ENCODE measurements at regions not wholly inside any gene's neighbourhood (a gene's known extent, or its start where the extent isn't known, plus 50 kb on each side); places are given as distances from the start of the nearest gene placed in this dataset.

- Histone ChIP-seq H3K4me3 (ENCODE audit: low read length) (no peak overlapping the region), H3K4me2 (ENCODE audit: low read length) (no peak overlapping the region), H3K27me3 (ENCODE audit: control insufficient read depth, insufficient read depth, low read length) (no peaks in the 10 kb centered on the region), H3K36me3 (ENCODE audit: insufficient read depth, low read length) (no peaks in the 10 kb centered on the region), H3K9ac (ENCODE audit: low read depth, low read length) (no peak overlapping the region), H3K9me3 (replicated peaks; ENCODE audit: low read length) (no peaks in the 10 kb centered on the region), H3K4me1 (ENCODE audit: control insufficient read depth, insufficient read depth, low read length) (no peaks in the 10 kb centered on the region)
Observed at GRCh38 chr4:180148737-180149136, 2094.5 kb upstream of the TENM3 start.

DNA sequence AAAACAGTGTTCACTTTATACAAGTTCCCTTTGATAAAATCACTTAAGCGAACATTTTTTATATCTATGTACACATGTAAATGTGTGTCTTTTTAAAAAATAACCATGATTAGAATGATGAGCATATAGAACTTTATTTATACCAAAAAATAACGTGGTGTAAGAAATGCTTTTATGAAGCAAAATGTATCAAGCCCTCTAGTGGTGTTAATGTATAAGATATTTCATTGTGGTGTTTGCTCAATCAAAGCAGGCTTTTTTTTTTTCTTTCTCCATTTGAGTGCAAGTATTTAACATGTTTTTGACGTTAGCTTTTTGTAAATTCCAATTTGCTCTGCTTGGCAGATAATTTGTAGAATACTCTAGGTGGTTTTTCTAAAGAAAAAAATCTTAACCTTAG, 2092.4 kb upstream of the TENM3 start:
- H3K36me3 ChIP-seq (ENCODE audit: insufficient read depth, low read length), result no peaks in the 10 kb centered on the region
- no peaks in the 10 kb centered on the region for H3K4me1 ChIP-seq (ENCODE audit: control insufficient read depth, insufficient read depth, low read length)
- no peaks in the 10 kb centered on the region for H3K9me3 ChIP-seq (replicated peaks; ENCODE audit: low read length)
- no peak overlapping the region for H3K9ac ChIP-seq (ENCODE audit: low read depth, low read length)
- H3K27me3 ChIP-seq (ENCODE audit: control insufficient read depth, insufficient read depth, low read length), result no peaks in the 10 kb centered on the region
- no peak overlapping the region for H3K4me3 ChIP-seq (ENCODE audit: low read length)
- H3K4me2 ChIP-seq (ENCODE audit: low read length), result no peak overlapping the region

GRCh38 chr4:180152831-180153230, 2090.4 kb upstream of the TENM3 start:
- H3K36me3 ChIP-seq (ENCODE audit: insufficient read depth, low read length), result no peaks in the 10 kb centered on the region
- H3K4me3 ChIP-seq (ENCODE audit: low read length), result no peak overlapping the region
- H3K9me3 ChIP-seq (replicated peaks; ENCODE audit: low read length), result no peaks in the 10 kb centered on the region
- no peaks in the 10 kb centered on the region for H3K27me3 ChIP-seq (ENCODE audit: control insufficient read depth, insufficient read depth, low read length)
- no peak overlapping the region for H3K4me2 ChIP-seq (ENCODE audit: low read length)
- H3K4me1 ChIP-seq (ENCODE audit: control insufficient read depth, insufficient read depth, low read length), result no peaks in the 10 kb centered on the region
- H3K9ac ChIP-seq (ENCODE audit: low read depth, low read length), result no peak overlapping the region

- H3K9ac ChIP-seq (ENCODE audit: low read depth, low read length), result no peak overlapping the region
- no peaks in the 10 kb centered on the region for H3K4me1 ChIP-seq (ENCODE audit: control insufficient read depth, insufficient read depth, low read length)
- H3K9me3 ChIP-seq (replicated peaks; ENCODE audit: low read length), result no peaks in the 10 kb centered on the region
- no peaks in the 10 kb centered on the region for H3K27me3 ChIP-seq (ENCODE audit: control insufficient read depth, insufficient read depth, low read length)
- H3K4me3 ChIP-seq (ENCODE audit: low read length), result no peak overlapping the region
- H3K4me2 ChIP-seq (ENCODE audit: low read length), result no peak overlapping the region
- no peaks in the 10 kb centered on the region for H3K36me3 ChIP-seq (ENCODE audit: insufficient read depth, low read length)
Observed at GRCh38 chr4:180153587-180153986, 2089.6 kb upstream of the TENM3 start.

DNA sequence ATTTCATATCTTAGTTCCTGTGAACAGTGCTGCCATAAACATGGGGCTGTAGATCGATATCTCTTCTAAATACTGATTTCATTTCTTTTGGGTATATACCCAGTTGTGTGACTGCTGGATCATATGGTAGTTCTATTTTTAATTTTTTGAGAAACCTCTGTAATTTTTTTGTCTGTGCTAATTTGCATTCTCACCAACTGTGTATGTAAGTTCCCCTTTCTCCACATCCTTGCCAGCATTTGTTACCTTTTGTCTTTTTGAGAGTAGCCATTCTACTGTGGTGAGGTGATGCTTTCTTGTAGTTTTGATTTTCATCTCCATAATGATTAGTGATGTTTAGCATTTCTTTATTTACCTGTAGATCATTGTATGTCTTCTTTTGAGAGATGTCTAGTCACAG, 2086.5 kb upstream of the TENM3 start:
- no peak overlapping the region for H3K9ac ChIP-seq (ENCODE audit: low read depth, low read length)
- H3K4me2 ChIP-seq (ENCODE audit: low read length), result no peak overlapping the region

GRCh38 chr4:180160195-180160983, 2082.8 kb upstream of the TENM3 start:
- Histone ChIP-seq H3K36me3 (ENCODE audit: insufficient read depth, low read length) (no peaks in the 10 kb centered on the region), H3K4me3 (ENCODE audit: low read length) (no peak overlapping the region), H3K4me1 (ENCODE audit: control insufficient read depth, insufficient read depth, low read length) (no peaks in the 10 kb centered on the region), H3K9ac (ENCODE audit: low read depth, low read length) (no peak overlapping the region), H3K4me2 (ENCODE audit: low read length) (no peak overlapping the region), H3K9me3 (replicated peaks; ENCODE audit: low read length) (no peaks in the 10 kb centered on the region), H3K27me3 (ENCODE audit: control insufficient read depth, insufficient read depth, low read length) (no peaks in the 10 kb centered on the region)

More for the DNA sequence above, 2086.5 kb upstream of the TENM3 start:
- Histone ChIP-seq H3K27me3 (ENCODE audit: control insufficient read depth, insufficient read depth, low read length) (no peaks in the 10 kb centered on the region), H3K9me3 (replicated peaks; ENCODE audit: low read length) (no peaks in the 10 kb centered on the region), H3K36me3 (ENCODE audit: insufficient read depth, low read length) (no peaks in the 10 kb centered on the region), H3K4me3 (ENCODE audit: low read length) (no peak overlapping the region), H3K4me1 (ENCODE audit: control insufficient read depth, insufficient read depth, low read length) (no peaks in the 10 kb centered on the region)

GRCh38 chr4:180164799-180165198, 2078.4 kb upstream of the TENM3 start:
- Histone ChIP-seq H3K9me3 (replicated peaks; ENCODE audit: low read length) (no peaks in the 10 kb centered on the region), H3K4me1 (ENCODE audit: control insufficient read depth, insufficient read depth, low read length) (no peaks in the 10 kb centered on the region), H3K4me3 (ENCODE audit: low read length) (no peak overlapping the region), H3K27me3 (ENCODE audit: control insufficient read depth, insufficient read depth, low read length) (no peaks in the 10 kb centered on the region), H3K36me3 (ENCODE audit: insufficient read depth, low read length) (no peaks in the 10 kb centered on the region), H3K9ac (ENCODE audit: low read depth, low read length) (no peak overlapping the region), H3K4me2 (ENCODE audit: low read length) (no peak overlapping the region)

DNA sequence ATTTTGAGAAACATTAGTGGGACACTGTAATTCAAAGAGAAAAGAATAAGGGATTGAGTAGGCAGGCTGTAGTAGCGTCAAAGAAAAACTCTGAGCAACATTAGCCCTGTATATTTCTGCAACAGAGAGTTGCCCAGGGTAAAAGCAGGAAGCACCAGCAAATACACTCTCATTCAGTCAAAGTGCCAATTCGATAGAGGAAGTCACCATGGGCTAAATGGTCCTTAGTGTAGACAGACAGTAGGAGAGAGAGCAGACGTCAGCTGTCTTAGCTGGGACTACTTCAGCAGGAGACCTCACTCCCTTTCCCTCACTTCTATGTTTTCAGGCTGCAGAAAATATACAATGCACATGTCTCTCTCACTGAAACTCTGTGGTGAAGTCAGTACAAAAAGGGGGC, 2073.8 kb upstream of the TENM3 start:
- no peaks in the 10 kb centered on the region for H3K27me3 ChIP-seq (ENCODE audit: control insufficient read depth, insufficient read depth, low read length)
- H3K4me3 ChIP-seq (ENCODE audit: low read length), result no peak overlapping the region
- peaks cover 2% of the 10 kb centered on the region for H3K9me3 ChIP-seq (replicated peaks; ENCODE audit: low read length)
- no peaks in the 10 kb centered on the region for H3K4me1 ChIP-seq (ENCODE audit: control insufficient read depth, insufficient read depth, low read length)
- H3K4me2 ChIP-seq (ENCODE audit: low read length), result no peak overlapping the region
- H3K9ac ChIP-seq (ENCODE audit: low read depth, low read length), result no peak overlapping the region
- no peaks in the 10 kb centered on the region for H3K36me3 ChIP-seq (ENCODE audit: insufficient read depth, low read length)

DNA sequence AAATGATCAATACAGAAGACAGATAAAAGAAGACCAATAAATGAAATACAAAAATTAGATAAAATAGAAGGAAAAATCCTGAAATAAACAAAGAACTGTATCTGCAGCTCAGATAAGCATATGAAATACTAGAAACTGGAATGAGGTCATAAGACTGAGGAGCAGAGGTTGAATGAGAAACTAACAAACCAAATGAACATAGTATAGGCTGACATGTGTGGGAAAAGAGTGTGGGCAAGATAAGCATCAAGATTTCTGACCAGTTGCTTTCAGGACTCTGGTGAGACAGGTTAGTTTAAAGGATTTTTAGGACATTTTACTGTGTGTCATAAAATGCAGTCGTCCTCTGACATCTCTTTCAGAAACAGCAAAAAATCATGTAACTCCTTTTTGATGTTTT, 2073.2 kb upstream of the TENM3 start:
- Histone ChIP-seq H3K9ac (ENCODE audit: low read depth, low read length) (no peak overlapping the region), H3K27me3 (ENCODE audit: control insufficient read depth, insufficient read depth, low read length) (no peaks in the 10 kb centered on the region), H3K36me3 (ENCODE audit: insufficient read depth, low read length) (no peaks in the 10 kb centered on the region), H3K4me1 (ENCODE audit: control insufficient read depth, insufficient read depth, low read length) (no peaks in the 10 kb centered on the region), H3K4me2 (ENCODE audit: low read length) (no peak overlapping the region), H3K9me3 (replicated peaks; ENCODE audit: low read length) (peaks cover 2% of the 10 kb centered on the region), H3K4me3 (ENCODE audit: low read length) (no peak overlapping the region)

DNA sequence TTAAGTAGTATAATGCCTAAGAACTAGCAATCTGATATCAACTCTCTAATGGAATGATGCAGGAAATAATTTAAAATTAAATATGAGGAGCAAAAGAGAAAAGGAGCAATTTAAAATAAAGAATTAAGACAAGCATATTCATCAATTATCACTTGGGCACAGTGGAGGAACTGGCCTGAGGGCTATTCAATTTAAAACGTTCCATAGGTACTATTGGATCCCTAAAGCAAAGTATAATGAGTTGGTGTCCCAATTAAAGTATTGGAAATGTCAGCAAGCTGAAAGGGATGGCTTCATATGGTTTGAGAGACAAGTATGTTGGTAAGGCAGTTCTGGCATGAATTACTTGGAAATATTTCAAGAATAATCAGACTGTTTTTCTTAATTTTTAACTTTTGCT, 2064.1 kb upstream of the TENM3 start:
- no peaks in the 10 kb centered on the region for H3K4me1 ChIP-seq (ENCODE audit: control insufficient read depth, insufficient read depth, low read length)
- H3K9me3 ChIP-seq (replicated peaks; ENCODE audit: low read length), result no peaks in the 10 kb centered on the region
- H3K4me2 ChIP-seq (ENCODE audit: low read length), result no peak overlapping the region
- no peaks in the 10 kb centered on the region for H3K27me3 ChIP-seq (ENCODE audit: control insufficient read depth, insufficient read depth, low read length)
- no peak overlapping the region for H3K9ac ChIP-seq (ENCODE audit: low read depth, low read length)
- no peaks in the 10 kb centered on the region for H3K36me3 ChIP-seq (ENCODE audit: insufficient read depth, low read length)
- no peak overlapping the region for H3K4me3 ChIP-seq (ENCODE audit: low read length)

- no peak overlapping the region for H3K4me3 ChIP-seq (ENCODE audit: low read length)
- H3K9me3 ChIP-seq (replicated peaks; ENCODE audit: low read length), result no peaks in the 10 kb centered on the region
- no peak overlapping the region for H3K9ac ChIP-seq (ENCODE audit: low read depth, low read length)
- no peaks in the 10 kb centered on the region for H3K27me3 ChIP-seq (ENCODE audit: control insufficient read depth, insufficient read depth, low read length)
- H3K4me2 ChIP-seq (ENCODE audit: low read length), result no peak overlapping the region
- no peaks in the 10 kb centered on the region for H3K36me3 ChIP-seq (ENCODE audit: insufficient read depth, low read length)
- H3K4me1 ChIP-seq (ENCODE audit: control insufficient read depth, insufficient read depth, low read length), result no peaks in the 10 kb centered on the region
Observed at GRCh38 chr4:180189666-180190065, 2053.5 kb upstream of the TENM3 start.

DNA sequence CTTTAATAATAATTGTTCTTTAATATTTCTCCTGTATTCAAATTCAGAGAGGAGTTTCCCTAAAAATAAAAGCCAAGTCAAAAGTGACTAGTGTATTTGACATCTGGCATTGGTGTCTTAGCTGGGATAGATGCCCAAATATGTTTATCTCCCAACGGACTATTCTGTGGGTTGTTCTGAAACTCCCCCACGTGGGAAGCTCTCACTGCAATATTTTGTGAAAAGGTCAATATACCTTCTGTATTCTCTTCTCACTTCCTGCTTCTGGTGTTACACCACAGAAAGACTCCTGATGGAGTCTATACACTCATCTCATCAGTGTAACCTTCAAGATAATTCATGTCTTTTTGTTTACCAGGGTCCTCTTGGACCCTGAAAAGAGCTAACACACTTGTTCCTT, 2052.8 kb upstream of the TENM3 start:
- Histone ChIP-seq H3K36me3 (ENCODE audit: insufficient read depth, low read length) (no peaks in the 10 kb centered on the region), H3K27me3 (ENCODE audit: control insufficient read depth, insufficient read depth, low read length) (no peaks in the 10 kb centered on the region), H3K9me3 (replicated peaks; ENCODE audit: low read length) (no peaks in the 10 kb centered on the region), H3K4me3 (ENCODE audit: low read length) (no peak overlapping the region), H3K4me2 (ENCODE audit: low read length) (no peak overlapping the region), H3K4me1 (ENCODE audit: control insufficient read depth, insufficient read depth, low read length) (no peaks in the 10 kb centered on the region), H3K9ac (ENCODE audit: low read depth, low read length) (no peak overlapping the region)
